ENCODE measurements at regions not wholly inside any gene's neighbourhood (a gene's known extent, or its start where the extent isn't known, plus 50 kb on each side); places are given as distances from the start of the nearest gene placed in this dataset.

DNA sequence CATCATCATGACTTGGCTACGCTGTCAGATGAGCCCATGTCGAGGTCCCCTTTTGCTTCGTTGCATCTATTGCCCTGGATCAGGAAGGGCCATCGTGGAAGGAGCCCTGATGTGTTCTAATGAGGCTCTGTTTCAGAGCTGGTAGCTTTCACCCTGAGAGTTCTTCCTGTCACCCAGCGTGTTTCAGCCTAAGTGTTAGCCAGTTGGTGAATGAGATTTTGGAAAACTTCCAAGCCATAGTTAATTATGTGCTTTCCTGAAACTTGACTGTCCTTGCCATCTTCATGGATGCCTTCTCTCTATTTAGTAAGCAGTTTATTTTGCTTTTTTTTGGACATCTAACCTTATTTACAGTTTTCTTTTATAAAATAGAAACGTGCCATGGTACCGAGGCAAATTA lies 1695.4 kb upstream of the WWC1 start:
- TF ChIP-seq, protein P1, sequence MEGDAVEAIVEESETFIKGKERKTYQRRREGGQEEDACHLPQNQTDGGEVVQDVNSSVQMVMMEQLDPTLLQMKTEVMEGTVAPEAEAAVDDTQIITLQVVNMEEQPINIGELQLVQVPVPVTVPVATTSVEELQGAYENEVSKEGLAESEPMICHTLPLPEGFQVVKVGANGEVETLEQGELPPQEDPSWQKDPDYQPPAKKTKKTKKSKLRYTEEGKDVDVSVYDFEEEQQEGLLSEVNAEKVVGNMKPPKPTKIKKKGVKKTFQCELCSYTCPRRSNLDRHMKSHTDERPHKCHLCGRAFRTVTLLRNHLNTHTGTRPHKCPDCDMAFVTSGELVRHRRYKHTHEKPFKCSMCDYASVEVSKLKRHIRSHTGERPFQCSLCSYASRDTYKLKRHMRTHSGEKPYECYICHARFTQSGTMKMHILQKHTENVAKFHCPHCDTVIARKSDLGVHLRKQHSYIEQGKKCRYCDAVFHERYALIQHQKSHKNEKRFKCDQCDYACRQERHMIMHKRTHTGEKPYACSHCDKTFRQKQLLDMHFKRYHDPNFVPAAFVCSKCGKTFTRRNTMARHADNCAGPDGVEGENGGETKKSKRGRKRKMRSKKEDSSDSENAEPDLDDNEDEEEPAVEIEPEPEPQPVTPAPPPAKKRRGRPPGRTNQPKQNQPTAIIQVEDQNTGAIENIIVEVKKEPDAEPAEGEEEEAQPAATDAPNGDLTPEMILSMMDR (IDR thresholded peaks at IDR 0.05; ENCODE audit: poor library complexity, severe bottlenecking), result no peak
- DNase-seq (ENCODE audit: low spot score) (no peak), ATAC-seq (ENCODE audit: low read depth) (no peak)
- no peak overlapping the region for H3K4me3 ChIP-seq (ENCODE audit: severe bottlenecking)
- H3K9me3 ChIP-seq (ENCODE audit: severe bottlenecking), result no peaks in the 10 kb centered on the region
- H3K27ac ChIP-seq (ENCODE audit: poor library complexity, severe bottlenecking), result no peak overlapping the region
- no peaks in the 10 kb centered on the region for H3K36me3 ChIP-seq (ENCODE audit: low read depth)
- peaks cover under 1% of the 10 kb centered on the region for H3K27me3 ChIP-seq (ENCODE audit: insufficient read depth, poor library complexity, severe bottlenecking)
- H3K4me1 ChIP-seq (ENCODE audit: insufficient read depth, poor library complexity, severe bottlenecking), result peaks cover 11% of the 10 kb centered on the region

GRCh38 chr5:166602271-166602670 lies 1689.2 kb upstream of the WWC1 start:
- no peak overlapping the region for H3K27ac ChIP-seq (ENCODE audit: poor library complexity, severe bottlenecking)
- ATAC-seq (ENCODE audit: low read depth), result no peak
- no peaks in the 10 kb centered on the region for H3K4me1 ChIP-seq (ENCODE audit: insufficient read depth, poor library complexity, severe bottlenecking)
- no peak overlapping the region for H3K4me3 ChIP-seq (ENCODE audit: severe bottlenecking)
- TF ChIP-seq, protein P1 (IDR thresholded peaks at IDR 0.05; ENCODE audit: poor library complexity, severe bottlenecking), result no peak
- no peaks in the 10 kb centered on the region for H3K9me3 ChIP-seq (ENCODE audit: severe bottlenecking)
- DNase-seq (ENCODE audit: low spot score), result no peak
- no peaks in the 10 kb centered on the region for H3K36me3 ChIP-seq (ENCODE audit: low read depth)
- H3K27me3 ChIP-seq (ENCODE audit: insufficient read depth, poor library complexity, severe bottlenecking), result peaks cover 10% of the 10 kb centered on the region

- TF ChIP-seq, protein P1 (IDR thresholded peaks at IDR 0.05; ENCODE audit: poor library complexity, severe bottlenecking), result no peak
- Histone ChIP-seq H3K4me1 (ENCODE audit: insufficient read depth, poor library complexity, severe bottlenecking) (no peaks in the 10 kb centered on the region), H3K4me3 (ENCODE audit: severe bottlenecking) (no peak overlapping the region), H3K27ac (ENCODE audit: poor library complexity, severe bottlenecking) (no peak overlapping the region), H3K9me3 (ENCODE audit: severe bottlenecking) (no peaks in the 10 kb centered on the region), H3K36me3 (ENCODE audit: low read depth) (no peaks in the 10 kb centered on the region), H3K27me3 (ENCODE audit: insufficient read depth, poor library complexity, severe bottlenecking) (no peaks in the 10 kb centered on the region)
- no peak for DNase-seq (ENCODE audit: low spot score)
- ATAC-seq (ENCODE audit: low read depth), result no peak
Observed at GRCh38 chr5:166617507-166617906, 1673.9 kb upstream of the WWC1 start.

GRCh38 chr5:166618526-166618925 lies 1672.9 kb upstream of the WWC1 start:
- Histone ChIP-seq H3K4me3 (ENCODE audit: severe bottlenecking) (no peak overlapping the region), H3K36me3 (ENCODE audit: low read depth) (no peaks in the 10 kb centered on the region), H3K27ac (ENCODE audit: poor library complexity, severe bottlenecking) (no peak overlapping the region), H3K4me1 (ENCODE audit: insufficient read depth, poor library complexity, severe bottlenecking) (no peaks in the 10 kb centered on the region), H3K9me3 (ENCODE audit: severe bottlenecking) (no peaks in the 10 kb centered on the region), H3K27me3 (ENCODE audit: insufficient read depth, poor library complexity, severe bottlenecking) (no peaks in the 10 kb centered on the region)
- TF ChIP-seq, protein P1 (IDR thresholded peaks at IDR 0.05; ENCODE audit: poor library complexity, severe bottlenecking), result no peak
- no peak for DNase-seq (ENCODE audit: low spot score)
- no peak for ATAC-seq (ENCODE audit: low read depth)

DNA sequence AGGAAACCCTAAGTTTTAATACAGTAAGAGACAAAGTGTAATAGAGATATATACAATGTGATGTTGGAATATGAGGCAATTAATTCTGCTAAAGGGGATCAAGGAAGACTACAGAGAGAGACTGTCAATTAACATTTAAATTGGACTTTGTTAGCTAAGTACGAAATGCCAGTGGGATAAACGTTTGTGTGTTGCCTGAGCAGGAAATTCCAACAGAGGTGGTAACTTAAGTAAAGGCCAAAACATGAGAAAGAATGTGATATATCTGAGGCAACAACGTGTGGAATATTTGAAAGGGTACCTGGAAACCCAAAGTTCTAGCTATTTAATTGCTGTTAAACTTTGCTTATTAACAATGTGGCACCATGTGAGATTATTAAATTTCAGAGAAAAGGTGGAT lies 1666.9 kb upstream of the WWC1 start:
- H3K27me3 ChIP-seq (ENCODE audit: insufficient read depth, poor library complexity, severe bottlenecking), result no peaks in the 10 kb centered on the region
- H3K4me1 ChIP-seq (ENCODE audit: insufficient read depth, poor library complexity, severe bottlenecking), result peaks cover 6% of the 10 kb centered on the region
- H3K9me3 ChIP-seq (ENCODE audit: severe bottlenecking), result no peaks in the 10 kb centered on the region
- DNase-seq (ENCODE audit: low spot score) (no peak), ATAC-seq (ENCODE audit: low read depth) (0 out of 3 replicates have a peak, but pooled peaks have one; percentile 29)
- TF ChIP-seq, protein P1 (IDR thresholded peaks at IDR 0.05; ENCODE audit: poor library complexity, severe bottlenecking), result no peak
- H3K36me3 ChIP-seq (ENCODE audit: low read depth), result no peaks in the 10 kb centered on the region
- no peak overlapping the region for H3K4me3 ChIP-seq (ENCODE audit: severe bottlenecking)
- H3K27ac ChIP-seq (ENCODE audit: poor library complexity, severe bottlenecking), result no peak overlapping the region
